Testis (tissue), 2 donors: ENCODE measurements at regions not wholly inside any gene's neighbourhood (a gene's known extent, or its start where the extent isn't known, plus 50 kb on each side); places are given as distances from the start of the nearest gene placed in this dataset.

Experiments used
- DNase-seq: peaks from one replicate; pipeline ENCODE4 v3.0.0-alpha.2; 2019
- H3K27ac ChIP-seq, 2 donors: fragments of 200-600 bp; sonication (generic); one replicate each; pipeline ENCODE4 v1.5.1; 2019
- H3K27me3 ChIP-seq: fragments of 200-600 bp; sonication (generic); one replicate; pipeline ENCODE4 v1.5.1; 2019
- H3K36me3 ChIP-seq: fragments of 200-600 bp; sonication (generic); one replicate; pipeline ENCODE4 v1.5.1; 2017; ENCODE audit warnings: low read depth; ENCODE audit errors: missing control alignments
- H3K4me1 ChIP-seq: fragments of 200-600 bp; sonication (generic); one replicate; pipeline ENCODE4 v1.5.1; 2019
- H3K4me3 ChIP-seq, 2 donors: fragments of 200-600 bp; sonication (generic); one replicate each; pipeline ENCODE4 v1.5.1; 2017 to 2019
- H3K9me3 ChIP-seq: fragments of 200-600 bp; sonication (generic); one replicate; pipeline ENCODE4 v1.5.1; 2017
- CTCF ChIP-seq, 3 experiments: fragments of 450-650 bp in 2 of 3; fragments of 200-600 bp in 1 of 3; sonication (generic) in 1 of 3; IDR thresholded peaks; one replicate each; pipeline ENCODE4 v1.5.1; 2016 to 2019; ENCODE audit warnings: antibody characterized with exemption in 3 of 3, mild to moderate bottlenecking in 2 of 3, moderate library complexity in 1 of 3
- POLR2A ChIP-seq: fragments of 450-650 bp; IDR thresholded peaks from one replicate; pipeline ENCODE4 v1.6.1; 2017; ENCODE audit warnings: antibody characterized with exemption, mild to moderate bottlenecking, moderate library complexity
- WGBS, 2 donors: methylation state at CpG; one replicate each; pipeline ENCODE4 v1.1.5; 2018; 5-methylcytosine and 5-hydroxymethylcytosine counted together
- intact Hi-C: fragments of 100-400 bp; cut with DNase I; formaldehyde crosslinking; loops from one replicate; pipeline ENCODE4 v1.15.1; 2023; ENCODE audit warnings: low total_unique reads

- intact Hi-C loops: no loop called here
- DNase-seq: no peak
- Histone ChIP-seq H3K27me3 (no peaks in the 10 kb centered on the region), H3K27ac (no peak overlapping the region), H3K9me3 (no peaks in the 10 kb centered on the region), H3K4me3 (no peak overlapping the region), H3K36me3 (no peaks in the 10 kb centered on the region), H3K4me1 (peaks cover 5% of the 10 kb centered on the region)
- TF ChIP-seq POLR2A (no peak), CTCF (IDR thresholded peaks at IDR 0.05) (no peak)
- 85 to 86% methylated on average over 2 of the region's 2 CpGs for WGBS, 2 donors
These were observed 536.1 kb downstream of the SLC4A3 start for GRCh38 chr2:220163486-220163885.

GRCh38 chr2:220165401-220165800 lies 538.0 kb downstream of the SLC4A3 start:
- DNase-seq: no peak
- TF ChIP-seq CTCF (IDR thresholded peaks at IDR 0.05) (no peak), POLR2A (no peak)
- WGBS, 2 donors: 76 to 87% methylated on average over 4 of the region's 4 CpGs
- intact Hi-C loops: no loop called here
- Histone ChIP-seq H3K36me3 (no peaks in the 10 kb centered on the region), H3K9me3 (no peaks in the 10 kb centered on the region), H3K27me3 (no peaks in the 10 kb centered on the region), H3K4me1 (peaks cover 5% of the 10 kb centered on the region), H3K4me3 (no peak overlapping the region), H3K27ac (no peak overlapping the region)

- Histone ChIP-seq H3K4me1 (peaks cover 5% of the 10 kb centered on the region), H3K9me3 (no peaks in the 10 kb centered on the region), H3K4me3 (no peak overlapping the region), H3K27me3 (no peaks in the 10 kb centered on the region), H3K27ac (no peak overlapping the region), H3K36me3 (no peaks in the 10 kb centered on the region)
- TF ChIP-seq CTCF (IDR thresholded peaks at IDR 0.05) (no peak), POLR2A (no peak)
- WGBS, 2 donors: 42 to 60% methylated on average over 3 of the region's 3 CpGs
- DNase-seq: no peak
- intact Hi-C loops: no loop called here
These were observed 539.2 kb downstream of the SLC4A3 start for GRCh38 chr2:220166616-220167015.

- Histone ChIP-seq H3K4me3 (no peak overlapping the region), H3K4me1 (no peaks in the 10 kb centered on the region), H3K27me3 (no peaks in the 10 kb centered on the region), H3K9me3 (no peaks in the 10 kb centered on the region), H3K36me3 (no peaks in the 10 kb centered on the region), H3K27ac (no peak overlapping the region)
- intact Hi-C loops: no loop called here
- TF ChIP-seq POLR2A (no peak), CTCF (IDR thresholded peaks at IDR 0.05) (no peak)
- WGBS, 2 donors: 88 to 95% methylated on average over 4 of the region's 4 CpGs
- no peak for DNase-seq
These were observed 540.5 kb downstream of the SLC4A3 start for GRCh38 chr2:220167956-220168355.

GRCh38 chr2:220168891-220169546 lies 541.6 kb downstream of the SLC4A3 start:
- WGBS, 2 donors: 79 to 86% methylated on average over 4 of the region's 4 CpGs
- DNase-seq: no peak
- H3K27ac ChIP-seq: no peak overlapping the region
- intact Hi-C loops: no loop called here
- TF ChIP-seq POLR2A: no peak
- TF ChIP-seq CTCF (IDR thresholded peaks at IDR 0.05): no peak
- H3K27me3 ChIP-seq: no peaks in the 10 kb centered on the region
- H3K4me3 ChIP-seq: no peak overlapping the region
- H3K4me1 ChIP-seq: no peaks in the 10 kb centered on the region
- H3K9me3 ChIP-seq: no peaks in the 10 kb centered on the region
- H3K36me3 ChIP-seq: no peaks in the 10 kb centered on the region
